GDM1 (cell line): ENCODE measurements at regions not wholly inside any gene's neighbourhood (a gene's known extent, or its start where the extent isn't known, plus 50 kb on each side); places are given as distances from the start of the nearest gene placed in this dataset.

Experiments used
- DNase-seq: peaks from one replicate; lab custom pipeline; 2025; lab: John Stamatoyannopoulos, UW

DNA sequence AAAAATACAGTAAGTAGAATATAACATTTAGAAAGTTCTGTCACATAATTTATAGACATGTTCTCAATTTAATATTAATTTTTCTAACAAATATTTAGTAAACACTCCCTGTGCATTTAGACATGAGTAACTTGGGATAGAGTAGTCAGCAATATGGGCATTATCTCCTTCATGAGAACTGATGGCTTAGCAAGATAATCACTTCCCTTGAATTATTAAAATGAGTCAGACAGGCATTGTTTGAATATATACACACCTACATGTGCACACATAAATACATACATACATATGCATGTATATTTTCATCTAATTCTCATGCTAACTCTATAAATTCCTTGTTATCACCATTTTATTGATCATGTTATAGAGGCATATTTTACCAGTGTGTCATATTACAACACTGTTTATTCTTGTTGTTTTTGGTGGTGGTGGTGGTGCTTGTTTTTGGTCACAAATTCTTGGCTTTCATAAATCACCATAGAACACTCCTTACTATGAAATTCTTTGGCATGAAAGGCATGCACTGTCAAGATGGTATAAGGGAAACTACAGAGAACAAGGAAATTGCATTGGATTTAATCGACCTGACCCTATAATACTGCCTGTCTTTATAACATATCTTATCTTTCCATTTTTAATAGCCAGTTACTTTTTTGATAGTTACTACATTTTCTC is 434.5 kb upstream of the MANEA start:
- DNase-seq, result no peak

DNA sequence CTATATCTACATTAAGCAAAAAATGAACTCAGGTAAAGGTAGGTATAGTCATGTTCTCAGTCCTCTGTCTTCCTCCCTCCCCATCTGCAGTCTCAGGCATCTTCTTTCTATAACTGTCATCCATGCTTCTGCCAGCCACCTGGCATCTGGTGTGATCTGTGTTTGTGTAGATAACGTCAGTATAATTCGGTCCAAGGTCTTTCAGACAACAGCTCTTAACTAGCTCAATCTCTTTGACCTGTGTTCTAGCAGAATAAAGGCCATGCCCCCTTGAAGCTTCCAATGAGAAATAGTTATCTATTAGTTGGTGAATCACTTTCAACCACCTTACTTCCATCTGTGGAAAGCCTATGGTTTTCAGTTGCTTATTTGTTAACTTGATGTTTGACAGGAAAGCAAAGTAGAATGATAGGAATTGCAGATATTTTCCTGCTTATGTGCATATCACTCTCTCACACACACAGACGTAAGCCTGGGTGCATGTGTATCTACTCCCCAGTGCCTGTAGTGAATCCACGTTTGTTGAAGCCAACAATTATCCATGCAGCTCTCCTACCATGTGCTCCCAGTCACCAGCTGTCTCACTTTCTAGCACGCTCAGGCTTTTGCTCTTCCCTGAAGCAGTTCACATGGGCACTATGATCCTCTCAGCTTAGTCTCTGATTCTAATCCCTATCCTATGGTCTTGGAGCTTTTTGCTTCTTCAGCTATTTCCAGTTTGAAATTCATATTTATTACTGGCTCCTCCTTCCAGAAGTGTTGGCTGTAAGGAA is 433.7 kb upstream of the MANEA start:
- DNase-seq, result no peak

- no peak for DNase-seq
Measured at GRCh38 chr6:95145457-95145856, 431.9 kb upstream of the MANEA start.

DNA sequence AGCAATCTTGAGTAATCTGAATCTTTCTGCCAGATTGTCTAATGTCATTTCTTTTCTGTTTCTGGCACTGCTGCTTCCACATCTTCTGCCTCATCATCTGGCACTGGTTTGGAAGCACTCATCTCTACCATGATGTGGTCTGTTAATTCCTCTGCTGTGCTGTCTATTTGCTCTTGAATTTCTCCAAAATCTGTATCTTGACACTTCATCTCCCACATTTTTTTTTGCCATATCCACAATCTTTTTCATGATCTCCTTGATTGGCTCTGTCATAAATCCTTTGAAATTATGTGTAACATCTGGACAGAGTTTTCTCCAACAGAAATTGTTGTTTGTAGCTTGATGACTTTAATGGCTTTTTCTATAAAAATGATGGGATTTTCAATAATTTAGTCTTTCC is 417.8 kb upstream of the MANEA start:
- no peak for DNase-seq

GRCh38 chr6:95169775-95170174 is 407.6 kb upstream of the MANEA start:
- no peak for DNase-seq

GRCh38 chr6:95175927-95176675 is 401.2 kb upstream of the MANEA start:
- no peak for DNase-seq

DNA sequence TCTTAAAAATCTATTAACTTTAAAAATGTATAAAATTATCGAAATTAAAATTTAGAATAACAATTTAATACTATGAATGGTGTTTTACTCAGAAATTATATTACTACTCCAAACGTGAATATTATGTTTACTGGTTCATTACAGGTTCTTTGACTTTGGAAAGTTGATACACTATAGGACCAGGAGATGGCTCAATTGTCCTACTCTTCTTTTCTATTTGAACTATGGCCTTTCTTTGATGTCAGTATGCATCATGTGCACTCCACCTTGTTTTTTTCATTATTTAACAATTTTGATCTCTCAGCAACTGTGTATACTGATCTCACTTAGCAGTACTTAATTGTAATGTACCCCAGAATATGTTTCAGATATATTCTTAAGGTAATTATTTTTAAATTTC is 391.5 kb upstream of the MANEA start:
- DNase-seq, result no peak

DNA sequence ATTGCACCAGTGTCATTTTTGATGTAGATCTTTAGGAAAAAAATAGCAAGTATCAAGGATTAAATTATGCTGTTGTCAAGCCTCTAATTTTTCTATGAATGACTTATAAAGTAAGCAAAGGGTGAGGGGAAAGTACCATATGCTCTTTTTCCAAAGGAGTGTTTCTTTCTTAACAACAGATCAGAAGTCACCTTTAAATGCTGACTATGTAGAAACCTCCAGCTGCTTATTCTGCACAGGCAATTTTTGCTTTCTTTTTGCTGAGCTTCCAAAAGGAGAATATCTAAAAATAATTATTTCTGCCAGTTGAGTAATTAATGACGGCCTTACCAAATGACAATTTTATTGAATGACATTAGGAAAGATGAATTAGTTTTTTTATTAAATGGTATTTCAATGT is 390.6 kb upstream of the MANEA start:
- DNase-seq, result no peak

DNA sequence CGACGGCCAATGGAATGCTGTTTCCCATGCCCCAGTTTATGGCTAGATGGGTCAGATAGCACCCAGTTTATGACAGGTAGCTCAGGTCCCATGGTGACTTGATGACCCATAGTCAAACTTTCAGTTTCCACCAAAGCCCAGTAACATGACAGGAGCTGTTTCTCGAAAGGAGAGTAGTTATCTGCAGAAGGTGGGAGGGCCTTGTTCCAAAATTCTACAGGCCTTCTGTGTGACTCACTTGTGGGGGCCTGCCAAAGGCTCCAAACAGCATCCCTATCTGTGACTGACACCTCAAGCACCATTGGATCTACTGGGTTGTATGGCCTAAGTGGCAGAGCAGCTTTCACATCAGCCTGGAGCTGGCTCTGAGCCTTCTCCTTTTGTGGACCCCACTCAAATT is 379.7 kb upstream of the MANEA start:
- DNase-seq, result no peak

- DNase-seq, result no peak
Measured at GRCh38 chr6:95203153-95203754, 374.1 kb upstream of the MANEA start.

- no peak for DNase-seq
Measured at GRCh38 chr6:95204178-95204577, 373.2 kb upstream of the MANEA start.

GRCh38 chr6:95208621-95209020 is 368.7 kb upstream of the MANEA start:
- DNase-seq, result no peak

DNA sequence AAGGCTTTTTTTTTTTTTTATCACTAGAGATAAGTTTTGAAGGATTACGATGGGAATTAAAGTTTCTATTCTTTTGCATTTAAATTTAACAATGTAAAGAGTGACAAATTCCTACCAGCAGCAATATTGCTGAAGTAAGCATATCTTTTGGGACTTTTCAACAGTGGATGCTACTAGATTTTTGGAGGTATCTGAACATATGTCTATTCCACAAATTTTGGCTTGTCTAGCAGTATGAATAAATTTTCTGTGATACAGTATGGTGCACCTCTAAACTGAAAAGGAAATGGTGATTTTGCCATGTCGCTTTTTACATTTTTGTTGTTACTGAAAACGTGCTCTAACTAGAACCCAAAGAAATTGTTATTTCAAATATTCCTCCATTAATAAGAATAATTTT is 368.3 kb upstream of the MANEA start:
- DNase-seq, result no peak

DNA sequence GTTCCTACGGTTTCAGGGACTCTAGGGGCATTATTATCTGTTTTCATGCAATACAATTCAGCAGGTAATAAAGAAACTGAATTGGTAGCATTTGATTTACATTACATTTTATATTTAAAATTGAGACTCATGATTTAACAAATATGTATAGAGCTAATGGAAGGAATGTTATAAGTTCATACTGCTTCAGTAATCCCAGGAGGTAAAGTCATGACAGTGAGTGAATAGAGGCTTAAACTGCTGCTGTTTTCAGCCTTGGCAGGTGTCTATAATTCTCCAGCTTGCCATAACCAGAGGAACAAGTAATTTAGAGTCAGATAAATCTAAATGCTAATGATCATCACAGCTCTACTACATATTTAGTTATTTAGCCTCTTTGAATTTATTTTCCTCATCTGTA is 360.8 kb upstream of the MANEA start:
- no peak for DNase-seq

GRCh38 chr6:95227351-95227750 is 350.0 kb upstream of the MANEA start:
- no peak for DNase-seq

GRCh38 chr6:95228636-95229035 is 348.7 kb upstream of the MANEA start:
- no peak for DNase-seq

GRCh38 chr6:95230071-95230740 is 347.1 kb upstream of the MANEA start:
- DNase-seq, result no peak

- DNase-seq, result no peak
Measured at GRCh38 chr6:95231416-95231815, 345.9 kb upstream of the MANEA start.

DNA sequence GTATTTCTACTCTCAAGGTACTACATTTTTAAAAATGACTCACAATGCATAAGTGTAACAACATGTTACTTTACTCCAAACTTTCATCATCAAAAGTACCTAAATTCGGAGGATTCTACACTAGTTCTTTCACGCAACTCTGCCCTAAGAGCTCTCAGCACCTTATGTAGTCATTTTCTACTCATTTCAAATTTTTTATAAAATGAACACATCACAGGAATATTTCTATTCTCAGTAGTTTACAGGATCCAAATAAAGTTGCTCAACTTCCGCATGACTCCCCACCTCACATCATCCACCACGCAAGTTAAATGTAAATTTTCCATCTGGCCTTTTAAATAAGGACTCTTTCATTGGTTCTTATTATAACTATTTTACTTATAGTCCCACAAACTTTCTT is 344.9 kb upstream of the MANEA start:
- no peak for DNase-seq

DNA sequence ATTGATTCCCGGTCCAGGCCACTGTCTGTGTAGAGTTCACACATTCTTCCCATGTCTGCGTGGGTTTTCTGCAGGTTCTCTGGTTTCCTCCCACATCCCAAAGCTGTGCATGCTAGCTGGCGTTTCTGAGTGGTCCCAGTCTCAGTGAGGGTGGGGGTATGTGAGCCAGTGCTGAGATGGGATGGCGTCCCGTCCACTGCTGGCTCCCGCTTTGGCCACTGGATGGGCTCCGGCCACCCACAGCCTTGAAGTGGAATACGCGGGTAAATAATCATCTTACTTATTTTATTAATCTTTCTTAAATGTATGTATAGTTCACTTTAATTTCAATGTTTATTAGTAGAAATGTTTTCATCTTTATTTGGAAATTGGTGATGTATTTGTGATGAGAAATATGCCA is 343.5 kb upstream of the MANEA start:
- no peak for DNase-seq

DNA sequence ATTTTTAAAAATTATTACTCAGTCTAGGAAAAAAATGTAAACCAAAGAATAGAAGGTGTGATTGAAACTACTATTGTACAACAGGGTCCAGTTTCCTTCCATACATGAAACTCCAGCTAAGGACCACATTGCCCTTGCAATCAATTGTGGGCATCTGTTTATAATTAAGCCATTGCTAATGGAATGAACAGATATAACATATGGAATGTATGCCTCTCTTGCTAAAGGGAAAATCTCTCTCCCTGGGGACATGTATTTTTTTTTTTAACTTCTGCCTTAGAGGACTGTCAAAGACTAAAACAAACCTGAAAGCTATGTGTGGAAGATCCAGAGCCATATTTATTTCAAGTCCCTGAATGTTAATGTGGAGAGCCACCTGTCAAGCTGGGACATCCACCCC is 336.8 kb upstream of the MANEA start:
- no peak for DNase-seq

- no peak for DNase-seq
Measured at GRCh38 chr6:95242560-95242959, 334.8 kb upstream of the MANEA start.
